B cell (primary cell): ENCODE measurements at regions not wholly inside any gene's neighbourhood (a gene's known extent, or its start where the extent isn't known, plus 50 kb on each side); places are given as distances from the start of the nearest gene placed in this dataset.

Experiments
- ATAC-seq: fragments of 200-7000 bp; cut with Tn5 transposase; one replicate; pipeline ENCODE4 v1.10.0; 2021; ENCODE audit warnings: low read depth, mild to moderate bottlenecking, moderate number of reproducible peaks, moderate library complexity
- CTCF ChIA-PET: fragments of 350-600 bp; sonication (Branson Sonifier 250); formaldehyde crosslinking; loops from one replicate; lab custom pipeline; 2021; ENCODE audit warnings: antibody characterized with exemption, inconsistent platforms; lab: Charles Lee
- POLR2A ChIA-PET: fragments of 350-600 bp; sonication (Branson Sonifier 250); formaldehyde crosslinking; loops from one replicate; lab custom pipeline; 2021; ENCODE audit warnings: antibody characterized with exemption; lab: Charles Lee
- DNase-seq: peaks from one replicate; pipeline ENCODE4 v3.0.0; 2013
- H2AFZ ChIP-seq: 2 replicates; pipeline ENCODE4 v1.6.1; 2012; ENCODE audit warnings: mild to moderate bottlenecking, low read depth, low read length; ENCODE audit not compliant: insufficient read depth, poor library complexity, severe bottlenecking
- H3K27ac ChIP-seq, 2 donors: 1 replicate in 1 of 2; 2 replicates in 1 of 2; pipeline ENCODE4 v1.5.1; 2012 to 2013; ENCODE audit warnings: low read length in 2 of 2, mild to moderate bottlenecking in 2 of 2, moderate library complexity in 1 of 2
- H3K27me3 ChIP-seq, 4 experiments: fragments of 200-600 bp in 1 of 4; sonication (generic) in 1 of 4; replicated peaks in 1 of 4; 1 replicate in 2 of 4; 2 replicates in 2 of 4; pipeline versions ENCODE4 v1.6.1 to v1.7.0; 2013 to 2016; ENCODE audit warnings: low read length in 3 of 4, mild to moderate bottlenecking in 2 of 4, mixed read lengths in 1 of 4, moderate library complexity in 1 of 4; ENCODE audit not compliant: insufficient read depth in 4 of 4, control insufficient read depth in 3 of 4; ENCODE audit errors: control extremely low read depth in 1 of 4
- H3K36me3 ChIP-seq, 2 experiments: replicated peaks in 1 of 2; 1 replicate in 1 of 2; 2 replicates in 1 of 2; pipeline versions ENCODE4 v1.6.1 to v1.7.1; 2013; ENCODE audit warnings: low read length in 1 of 2; ENCODE audit not compliant: insufficient read depth in 2 of 2, control insufficient read depth in 1 of 2; ENCODE audit errors: control extremely low read depth in 1 of 2, extremely low read depth in 1 of 2
- H3K4me1 ChIP-seq, 2 donors: fragments of 200-600 bp in 1 of 2; sonication (generic) in 1 of 2; 1 replicate in 1 of 2; 2 replicates in 1 of 2; pipeline versions ENCODE4 v1.5.1 to v1.6.1; 2013 to 2017; ENCODE audit warnings: low read length in 2 of 2; ENCODE audit not compliant: control insufficient read depth in 2 of 2, insufficient read depth in 2 of 2
- H3K4me2 ChIP-seq: replicated peaks from 2 replicates; pipeline ENCODE3; 2012; ENCODE audit warnings: mild to moderate bottlenecking, low read depth, low read length; ENCODE audit not compliant: poor library complexity, severe bottlenecking
- H3K4me3 ChIP-seq, 5 experiments: fragments of 200-600 bp in 1 of 5; sonication (generic) in 1 of 5; 1 replicate in 3 of 5; 2 replicates in 2 of 5; pipeline versions ENCODE4 v1.5.1 to v1.7.0; 2011 to 2016; ENCODE audit warnings: low read length in 4 of 5, mild to moderate bottlenecking in 4 of 5, low read depth in 2 of 5, control low read depth in 1 of 5, moderate library complexity in 1 of 5; ENCODE audit not compliant: insufficient read depth in 1 of 5; ENCODE audit errors: control extremely low read depth in 1 of 5, extremely low read depth in 1 of 5
- H3K79me2 ChIP-seq: fragments of 200-600 bp; sonication (generic); one replicate; pipeline ENCODE4 v1.6.0; 2016; ENCODE audit warnings: low read length; ENCODE audit not compliant: control insufficient read depth, insufficient read depth
- H3K9ac ChIP-seq: fragments of 200-600 bp; sonication (generic); 2 replicates; pipeline ENCODE4 v1.6.1; 2017; ENCODE audit warnings: mild to moderate bottlenecking, low read length, moderate library complexity
- H3K9me3 ChIP-seq, 3 donors: one replicate each; pipeline versions ENCODE4 v1.6.1 to v1.7.1; 2013; ENCODE audit warnings: low read length in 2 of 3; ENCODE audit not compliant: control insufficient read depth in 2 of 3, insufficient read depth in 1 of 3; ENCODE audit errors: control extremely low read depth in 1 of 3
- H4K20me1 ChIP-seq: 2 replicates; pipeline ENCODE4 v1.6.0; 2012; ENCODE audit warnings: mild to moderate bottlenecking, low read length; ENCODE audit not compliant: insufficient read depth, control insufficient read depth, poor library complexity, severe bottlenecking
- H3K27ac Mint-ChIP-seq: one replicate; pipeline ENCODE4 v1.8.0; 2021; ENCODE audit warnings: mixed read lengths
- H3K27me3 Mint-ChIP-seq: one replicate; pipeline ENCODE4 v1.8.0; 2021; ENCODE audit warnings: mixed read lengths
- H3K4me1 Mint-ChIP-seq: one replicate; pipeline ENCODE4 v1.8.0; 2021; ENCODE audit warnings: mixed read lengths
- H3K4me3 Mint-ChIP-seq: one replicate; pipeline ENCODE4 v1.8.0; 2021; ENCODE audit warnings: mixed read lengths
- H3K9me3 Mint-ChIP-seq: one replicate; pipeline ENCODE4 v1.8.0; 2022; ENCODE audit warnings: mixed read lengths; ENCODE audit not compliant: insufficient read depth
- CTCF ChIP-seq: fragments of 200-600 bp; IDR thresholded peaks from one replicate; pipeline ENCODE4 v1.8.0; 2022; ENCODE audit warnings: antibody characterized with exemption, mild to moderate bottlenecking
- EZH2 ChIP-seq: IDR thresholded peaks from 2 replicates; pipeline ENCODE4 v1.6.1; 2012; ENCODE audit warnings: borderline replicate concordance, low read depth, mild to moderate bottlenecking, moderate library complexity, low read length; ENCODE audit not compliant: insufficient read depth, poor library complexity, severe bottlenecking
- WGBS: methylation state at CpG from one replicate; pipeline ENCODE4 v1.1.5; 2013; ENCODE audit warnings: missing lambda C conversion rate; ENCODE audit not compliant: insufficient coverage; 5-methylcytosine and 5-hydroxymethylcytosine counted together
- intact Hi-C: fragments of 100-400 bp; cut with micrococcal nuclease; formaldehyde crosslinking; loops from one replicate; pipeline ENCODE4 v1.10.0; 2022

GRCh38 chr1:30258876-30259275 lies 464.5 kb downstream of the MATN1 start:
- H3K27ac Mint-ChIP-seq = no peak overlapping the region
- CTCF ChIA-PET = no interaction called here
- H3K4me1 Mint-ChIP-seq = no peaks in the 10 kb centered on the region
- Histone ChIP-seq H3K4me2 (no peak overlapping the region), H3K9ac (no peak overlapping the region), H3K36me3 (no peaks in the 10 kb centered on the region), H2AFZ (no peak overlapping the region), H3K4me1 (no peaks in the 10 kb centered on the region), H3K9me3 (no peaks in the 10 kb centered on the region), H4K20me1 (no peaks in the 10 kb centered on the region), H3K4me3 (no peak overlapping the region), H3K27me3 (peaks cover 0 to 7% (median 0%) of the 10 kb centered on the region in 4 experiments), H3K27ac (no peak overlapping the region), H3K79me2 (no peaks in the 10 kb centered on the region)
- no peak for TF ChIP-seq EZH2
- no peak for TF ChIP-seq CTCF
- ATAC-seq = no peak
- intact Hi-C loops = no loop called here
- no peaks in the 10 kb centered on the region for H3K9me3 Mint-ChIP-seq
- WGBS = 42% methylated on average over 3 of the region's 4 CpGs
- DNase-seq = no peak
- peaks cover 21% of the 10 kb centered on the region for H3K27me3 Mint-ChIP-seq
- POLR2A ChIA-PET = no interaction called here
- H3K4me3 Mint-ChIP-seq = no peak overlapping the region

- Mint-ChIP-seq H3K9me3 (no peaks in the 10 kb centered on the region), H3K4me3 (no peak overlapping the region), H3K27ac (no peak overlapping the region), H3K4me1 (no peaks in the 10 kb centered on the region), H3K27me3 (peaks cover 22% of the 10 kb centered on the region)
- TF ChIP-seq EZH2 = no peak
- no peak for TF ChIP-seq CTCF
- Histone ChIP-seq H3K4me1 (no peaks in the 10 kb centered on the region), H3K27ac (no peak overlapping the region), H3K9me3 (no peaks in the 10 kb centered on the region), H3K4me3 (no peak overlapping the region), H3K79me2 (no peaks in the 10 kb centered on the region), H2AFZ (no peak overlapping the region), H3K4me2 (no peak overlapping the region), H3K27me3 (peaks cover 0 to 7% (median 0%) of the 10 kb centered on the region in 4 experiments), H3K36me3 (no peaks in the 10 kb centered on the region), H4K20me1 (no peaks in the 10 kb centered on the region), H3K9ac (no peak overlapping the region)
- DNase-seq (no peak), ATAC-seq (no peak)
- POLR2A ChIA-PET = no interaction called here
- WGBS = 90% methylated on average over 3 of the region's 6 CpGs
- intact Hi-C loops = no loop called here
- CTCF ChIA-PET = no interaction called here
Measured at GRCh38 chr1:30258471-30258870, 464.9 kb downstream of the MATN1 start.
